ENCODE measurements at regions not wholly inside any gene's neighbourhood (a gene's known extent, or its start where the extent isn't known, plus 50 kb on each side); places are given as distances from the start of the nearest gene placed in this dataset.

DNA sequence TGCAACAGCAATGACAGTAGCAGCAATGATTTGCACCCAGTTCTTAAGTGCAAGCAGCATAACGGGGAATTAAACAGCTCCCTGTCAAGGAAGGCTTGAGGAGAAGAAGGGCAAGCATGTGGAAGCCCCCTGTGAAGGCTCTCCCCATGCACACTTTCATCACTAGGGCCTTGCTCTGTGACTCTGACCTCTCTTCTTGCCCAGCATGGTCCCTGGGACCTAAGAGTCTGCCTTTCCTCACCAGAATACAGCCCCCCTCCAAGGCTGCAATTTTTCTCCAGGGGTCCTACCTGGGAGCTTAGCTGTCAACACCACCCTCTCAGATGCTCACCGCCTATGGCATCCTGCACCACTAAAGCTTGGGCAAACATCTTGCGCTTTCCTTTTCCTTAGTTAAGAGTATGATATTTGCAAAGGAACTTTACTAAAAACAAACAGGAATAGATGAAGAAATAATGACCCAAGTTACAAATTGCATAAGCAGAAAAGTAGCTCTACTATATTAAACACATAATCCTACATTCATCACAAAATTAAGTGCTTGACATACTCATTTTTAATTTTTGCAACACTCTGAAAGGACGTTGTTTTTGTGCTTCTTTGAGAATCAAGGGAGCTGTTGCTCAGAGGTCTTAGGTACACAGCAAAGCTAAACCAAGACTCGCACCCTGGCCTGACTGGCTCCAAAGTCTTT is 187.6 kb downstream of the ADAMTS15 start:
- TF ChIP-seq SPI1 (IDR thresholded peaks at IDR 0.05; ENCODE audit: borderline replicate concordance, low read depth) (no peak), POLR2AphosphoS5 (IDR thresholded peaks at IDR 0.05; ENCODE audit: low read depth) (no peak)
- TF ChIP-seq, protein P1, sequence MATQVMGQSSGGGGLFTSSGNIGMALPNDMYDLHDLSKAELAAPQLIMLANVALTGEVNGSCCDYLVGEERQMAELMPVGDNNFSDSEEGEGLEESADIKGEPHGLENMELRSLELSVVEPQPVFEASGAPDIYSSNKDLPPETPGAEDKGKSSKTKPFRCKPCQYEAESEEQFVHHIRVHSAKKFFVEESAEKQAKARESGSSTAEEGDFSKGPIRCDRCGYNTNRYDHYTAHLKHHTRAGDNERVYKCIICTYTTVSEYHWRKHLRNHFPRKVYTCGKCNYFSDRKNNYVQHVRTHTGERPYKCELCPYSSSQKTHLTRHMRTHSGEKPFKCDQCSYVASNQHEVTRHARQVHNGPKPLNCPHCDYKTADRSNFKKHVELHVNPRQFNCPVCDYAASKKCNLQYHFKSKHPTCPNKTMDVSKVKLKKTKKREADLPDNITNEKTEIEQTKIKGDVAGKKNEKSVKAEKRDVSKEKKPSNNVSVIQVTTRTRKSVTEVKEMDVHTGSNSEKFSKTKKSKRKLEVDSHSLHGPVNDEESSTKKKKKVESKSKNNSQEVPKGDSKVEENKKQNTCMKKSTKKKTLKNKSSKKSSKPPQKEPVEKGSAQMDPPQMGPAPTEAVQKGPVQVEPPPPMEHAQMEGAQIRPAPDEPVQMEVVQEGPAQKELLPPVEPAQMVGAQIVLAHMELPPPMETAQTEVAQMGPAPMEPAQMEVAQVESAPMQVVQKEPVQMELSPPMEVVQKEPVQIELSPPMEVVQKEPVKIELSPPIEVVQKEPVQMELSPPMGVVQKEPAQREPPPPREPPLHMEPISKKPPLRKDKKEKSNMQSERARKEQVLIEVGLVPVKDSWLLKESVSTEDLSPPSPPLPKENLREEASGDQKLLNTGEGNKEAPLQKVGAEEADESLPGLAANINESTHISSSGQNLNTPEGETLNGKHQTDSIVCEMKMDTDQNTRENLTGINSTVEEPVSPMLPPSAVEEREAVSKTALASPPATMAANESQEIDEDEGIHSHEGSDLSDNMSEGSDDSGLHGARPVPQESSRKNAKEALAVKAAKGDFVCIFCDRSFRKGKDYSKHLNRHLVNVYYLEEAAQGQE (IDR thresholded peaks at IDR 0.05; ENCODE audit: insufficient replicate concordance, low read depth) = no peak
- no peak for DNase-seq (ENCODE audit: low read depth in 1 of 2, low spot score in 1 of 2)
- no peak overlapping the region for H3K27ac ChIP-seq (replicated peaks)
- no peak overlapping the region for H3K4me3 ChIP-seq (replicated peaks; ENCODE audit: insufficient read depth, low read length)
- H3K27me3 ChIP-seq (ENCODE audit: insufficient read depth, poor library complexity, severe bottlenecking) = peaks cover 4% of the 10 kb centered on the region

DNA sequence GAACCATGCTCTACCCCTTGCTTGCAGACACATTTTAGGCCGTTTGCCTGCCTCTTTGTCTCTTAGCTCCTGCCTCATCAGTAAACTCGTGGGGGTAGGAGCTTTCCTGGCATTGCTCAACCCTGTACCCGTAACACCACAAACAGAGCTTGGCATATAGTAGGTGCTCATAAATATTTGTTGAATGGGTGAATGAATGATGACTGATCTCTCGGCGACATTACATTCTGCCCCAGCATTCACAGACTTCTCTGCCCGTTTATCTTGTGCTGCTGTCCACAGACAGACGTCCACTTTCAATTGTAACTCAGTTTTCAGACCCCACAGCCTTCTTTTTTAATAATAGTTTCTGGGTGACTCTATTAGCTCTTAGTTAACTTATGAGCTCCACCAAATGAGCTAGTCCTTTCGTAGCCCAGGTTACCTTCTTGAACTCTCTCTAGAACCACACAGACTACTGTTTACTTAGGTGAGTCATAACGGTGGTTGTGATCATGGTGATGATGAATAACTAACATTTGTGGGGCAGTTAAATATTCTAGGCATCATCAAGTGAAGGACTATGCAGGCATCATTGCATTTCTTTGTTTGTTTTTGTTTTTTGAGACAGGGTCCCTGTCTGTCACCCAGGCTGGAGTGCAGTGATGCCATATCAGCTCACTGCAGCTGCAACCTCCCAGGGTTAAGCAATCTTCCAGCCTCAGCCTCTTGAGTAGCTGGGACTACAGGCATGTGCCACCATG is 188.4 kb downstream of the ADAMTS15 start:
- TF ChIP-seq SPI1 (IDR thresholded peaks at IDR 0.05; ENCODE audit: borderline replicate concordance, low read depth) = no peak
- TF ChIP-seq GABPA (IDR thresholded peaks at IDR 0.05; ENCODE audit: low read depth) = no peak
- TF ChIP-seq, protein P2, sequence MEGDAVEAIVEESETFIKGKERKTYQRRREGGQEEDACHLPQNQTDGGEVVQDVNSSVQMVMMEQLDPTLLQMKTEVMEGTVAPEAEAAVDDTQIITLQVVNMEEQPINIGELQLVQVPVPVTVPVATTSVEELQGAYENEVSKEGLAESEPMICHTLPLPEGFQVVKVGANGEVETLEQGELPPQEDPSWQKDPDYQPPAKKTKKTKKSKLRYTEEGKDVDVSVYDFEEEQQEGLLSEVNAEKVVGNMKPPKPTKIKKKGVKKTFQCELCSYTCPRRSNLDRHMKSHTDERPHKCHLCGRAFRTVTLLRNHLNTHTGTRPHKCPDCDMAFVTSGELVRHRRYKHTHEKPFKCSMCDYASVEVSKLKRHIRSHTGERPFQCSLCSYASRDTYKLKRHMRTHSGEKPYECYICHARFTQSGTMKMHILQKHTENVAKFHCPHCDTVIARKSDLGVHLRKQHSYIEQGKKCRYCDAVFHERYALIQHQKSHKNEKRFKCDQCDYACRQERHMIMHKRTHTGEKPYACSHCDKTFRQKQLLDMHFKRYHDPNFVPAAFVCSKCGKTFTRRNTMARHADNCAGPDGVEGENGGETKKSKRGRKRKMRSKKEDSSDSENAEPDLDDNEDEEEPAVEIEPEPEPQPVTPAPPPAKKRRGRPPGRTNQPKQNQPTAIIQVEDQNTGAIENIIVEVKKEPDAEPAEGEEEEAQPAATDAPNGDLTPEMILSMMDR (IDR thresholded peaks at IDR 0.05; ENCODE audit: insufficient read depth, low read length) = no peak
- TF ChIP-seq, protein P1 (IDR thresholded peaks at IDR 0.05; ENCODE audit: insufficient replicate concordance, low read depth) = no peak
- TF ChIP-seq POLR2AphosphoS5 (IDR thresholded peaks at IDR 0.05; ENCODE audit: low read depth) = no peak
- H3K4me3 ChIP-seq (replicated peaks; ENCODE audit: insufficient read depth, low read length) = no peak overlapping the region
- no peak overlapping the region for H3K27ac ChIP-seq (replicated peaks)
- peaks cover 4% of the 10 kb centered on the region for H3K27me3 ChIP-seq (ENCODE audit: insufficient read depth, poor library complexity, severe bottlenecking)
- no peak for DNase-seq (ENCODE audit: low read depth in 1 of 2, low spot score in 1 of 2)

DNA sequence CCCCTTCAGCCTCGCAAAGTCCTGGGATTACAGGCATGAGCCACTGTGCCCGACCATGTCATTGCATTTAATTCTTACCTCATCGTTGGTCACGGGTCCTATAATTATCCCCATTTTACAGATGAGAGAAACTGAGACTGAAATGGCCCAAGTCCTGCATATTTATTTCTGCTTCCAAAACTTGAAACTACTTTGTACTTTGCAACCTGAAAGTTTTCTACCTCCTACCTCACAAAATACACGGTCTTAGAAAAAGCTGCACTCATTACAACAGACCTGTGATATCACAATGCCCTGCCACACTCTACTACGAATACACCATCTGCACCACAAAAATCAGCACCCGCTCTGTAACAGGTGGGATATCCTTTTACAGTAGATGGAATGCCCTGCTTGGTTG is 189.1 kb downstream of the ADAMTS15 start:
- Histone ChIP-seq H3K27ac (replicated peaks) (no peak overlapping the region), H3K4me3 (replicated peaks; ENCODE audit: insufficient read depth, low read length) (no peak overlapping the region), H3K27me3 (ENCODE audit: insufficient read depth, poor library complexity, severe bottlenecking) (peaks cover 4% of the 10 kb centered on the region)
- no peak for DNase-seq (ENCODE audit: low read depth in 1 of 2, low spot score in 1 of 2)
- TF ChIP-seq, protein P1 (IDR thresholded peaks at IDR 0.05; ENCODE audit: insufficient replicate concordance, low read depth) = no peak
- TF ChIP-seq, protein P2 (IDR thresholded peaks at IDR 0.05; ENCODE audit: insufficient read depth, low read length) = no peak
- no peak for TF ChIP-seq SPI1 (IDR thresholded peaks at IDR 0.05; ENCODE audit: borderline replicate concordance, low read depth)
- no peak for TF ChIP-seq GABPA (IDR thresholded peaks at IDR 0.05; ENCODE audit: low read depth)
- TF ChIP-seq POLR2AphosphoS5 (IDR thresholded peaks at IDR 0.05; ENCODE audit: low read depth) = no peak
